HT1080 (cell line): ENCODE measurements at regions not wholly inside any gene's neighbourhood (a gene's known extent, or its start where the extent isn't known, plus 50 kb on each side); places are given as distances from the start of the nearest gene placed in this dataset.
A peak's percentile ranks its signal among the peaks of the same experiment; 100 is the strongest.

Experiments used
- DNase-seq: peaks from one replicate; pipeline ENCODE4 v3.0.0-alpha.2; 2015; ENCODE audit warnings: low read depth

DNA sequence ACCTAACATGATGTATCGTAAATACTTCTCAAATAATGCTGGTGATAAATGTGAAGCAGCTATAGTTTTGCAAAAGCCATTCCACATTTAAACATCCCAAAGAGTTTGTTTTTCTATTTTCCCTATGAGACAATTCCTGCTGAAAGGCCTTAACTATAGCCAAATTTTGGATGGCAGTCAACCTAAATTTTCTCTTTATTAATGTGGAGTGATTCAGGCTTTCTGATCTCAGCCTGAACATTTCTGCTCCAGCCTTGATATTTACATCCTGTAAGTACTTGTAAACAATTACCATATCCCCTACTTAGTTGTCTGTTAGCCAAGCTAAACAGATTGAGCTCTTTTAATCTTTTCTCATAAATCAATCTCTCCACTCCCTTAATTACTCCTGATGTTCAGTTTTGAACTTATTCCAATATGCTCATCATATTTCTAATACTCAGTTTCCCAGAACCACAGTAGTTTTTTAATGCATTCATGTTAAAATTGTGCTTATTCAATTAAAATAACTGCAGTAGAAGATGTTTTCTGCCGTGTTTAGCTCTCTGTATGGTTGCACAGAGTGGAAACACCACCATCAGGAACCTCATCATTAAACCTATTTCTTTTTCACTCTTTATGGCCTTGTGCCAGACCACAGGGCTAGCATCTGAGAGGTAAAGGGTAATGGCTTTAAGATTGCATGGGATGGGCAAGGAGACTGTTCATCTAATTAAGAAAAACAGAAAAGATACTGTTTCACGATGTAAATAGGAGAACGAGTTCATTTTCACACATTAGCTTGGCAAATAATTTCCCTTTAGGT is 1235.2 kb upstream of the SLC10A2 start:
- no peak for DNase-seq

DNA sequence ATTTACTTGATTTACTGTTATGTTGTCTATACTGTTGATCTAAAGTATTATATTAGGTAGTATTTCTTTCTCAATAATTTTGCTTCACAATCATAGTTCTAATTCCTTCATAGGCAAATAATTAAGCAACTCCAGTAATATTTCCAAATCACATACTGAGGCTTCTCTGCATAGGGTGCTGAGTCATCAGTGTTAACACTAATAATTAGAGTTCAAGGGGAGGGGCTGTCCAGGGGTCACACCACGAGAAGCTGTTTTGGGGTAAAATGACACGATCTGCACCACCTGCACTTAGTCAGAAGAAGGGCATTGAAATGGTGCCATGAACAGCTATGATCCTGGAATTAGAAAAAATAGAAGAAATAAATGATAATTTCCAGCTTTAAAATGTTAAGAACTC is 1230.9 kb upstream of the SLC10A2 start:
- DNase-seq: no peak

DNA sequence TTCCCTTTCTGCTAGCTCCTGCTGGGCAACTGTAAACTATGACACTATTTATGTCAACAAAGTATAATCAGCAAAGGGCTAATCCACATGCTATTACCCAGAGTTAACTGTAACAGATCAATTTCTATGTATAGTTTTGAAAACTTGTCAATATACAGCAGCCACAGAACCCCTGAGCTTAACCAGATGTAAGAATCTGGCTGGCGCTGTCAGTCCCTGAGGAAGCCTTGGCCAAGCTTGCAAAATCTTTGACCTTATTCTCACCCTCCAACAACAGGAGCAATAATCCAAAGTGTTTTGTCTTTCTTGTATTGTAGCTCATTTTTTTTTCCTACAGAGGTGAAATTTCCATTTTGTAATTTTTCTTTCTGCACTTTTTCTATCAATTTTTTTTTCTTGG is 1230.1 kb upstream of the SLC10A2 start:
- no peak for DNase-seq

GRCh38 chr13:104295537-104295936 is 1229.3 kb upstream of the SLC10A2 start:
- DNase-seq: no peak

GRCh38 chr13:104289400-104289799 is 1223.2 kb upstream of the SLC10A2 start:
- no peak for DNase-seq

DNA sequence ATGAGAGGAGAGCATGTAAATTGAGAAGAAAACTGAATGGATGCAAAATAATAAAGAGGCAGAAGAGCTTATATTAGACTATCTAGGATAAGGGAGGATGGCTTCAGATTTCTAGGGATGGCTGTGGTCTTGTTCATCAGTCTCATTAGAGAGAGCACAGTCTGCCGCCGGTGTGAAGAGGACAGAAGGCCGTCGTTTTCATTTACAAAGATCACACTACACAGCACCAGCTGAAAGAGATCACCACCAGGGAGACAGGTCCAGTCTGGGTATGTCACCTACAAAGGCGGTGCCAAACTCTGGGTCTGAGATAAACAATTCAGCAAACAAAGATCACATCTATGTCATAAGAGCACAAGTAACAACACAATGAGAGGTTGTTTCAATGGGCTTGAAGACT is 1222.3 kb upstream of the SLC10A2 start:
- DNase-seq: no peak

- DNase-seq: no peak
These were observed 1220.5 kb upstream of the SLC10A2 start for GRCh38 chr13:104286566-104287290.

DNA sequence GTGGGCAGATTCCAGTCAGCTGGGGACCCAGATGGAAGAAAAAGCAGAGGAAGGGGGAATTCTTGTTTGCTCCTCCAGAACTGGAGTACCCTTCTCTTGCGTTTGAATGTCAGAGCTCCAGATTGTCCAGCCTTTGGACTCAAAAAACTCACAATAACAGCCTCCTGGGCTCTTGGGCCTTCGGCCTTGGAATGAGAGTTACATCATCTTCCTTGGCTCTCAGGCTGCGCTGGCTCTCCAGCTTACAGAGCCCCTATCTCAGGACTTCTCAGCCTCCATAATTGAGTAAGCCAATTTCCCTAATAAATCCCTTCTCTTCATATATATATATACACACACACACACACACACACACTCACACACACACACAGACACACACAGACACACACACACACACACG is 1215.7 kb upstream of the SLC10A2 start:
- DNase-seq: no peak

- DNase-seq: no peak
These were observed 1204.5 kb upstream of the SLC10A2 start for GRCh38 chr13:104270731-104271130.

- no peak for DNase-seq
These were observed 1201.1 kb upstream of the SLC10A2 start for GRCh38 chr13:104267206-104267811.

GRCh38 chr13:104256701-104257100 is 1190.5 kb upstream of the SLC10A2 start:
- no peak for DNase-seq

DNA sequence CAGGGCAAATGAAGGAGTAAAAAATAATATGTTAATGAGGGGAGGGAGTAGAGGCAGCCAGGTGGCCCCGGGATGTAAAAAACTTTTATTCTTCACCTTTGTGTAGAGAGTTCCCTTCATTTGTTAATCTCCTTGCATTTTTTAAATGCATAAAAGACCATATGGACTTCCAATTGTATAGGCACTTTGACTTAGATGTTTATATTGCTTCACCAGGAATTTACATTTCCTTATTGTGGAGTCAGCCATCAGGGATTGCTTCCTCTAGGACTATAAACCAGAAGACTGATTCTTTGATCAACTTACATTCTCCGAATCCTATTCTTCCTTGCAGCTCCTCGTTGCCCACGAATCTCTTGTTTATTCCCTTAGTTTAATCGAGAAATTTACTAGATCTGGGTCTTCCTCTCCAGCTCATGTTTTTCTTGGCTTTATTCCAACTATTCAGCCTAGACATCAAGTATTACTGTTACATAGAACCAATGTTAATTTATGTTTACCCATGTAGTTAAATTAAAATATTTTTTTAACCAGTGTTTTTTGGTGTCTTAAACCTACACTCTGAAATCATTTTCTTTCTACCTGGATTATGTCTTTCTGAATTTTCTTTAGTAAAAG is 1187.0 kb upstream of the SLC10A2 start:
- DNase-seq: peak; percentile 7

GRCh38 chr13:104251931-104252330 is 1185.7 kb upstream of the SLC10A2 start:
- no peak for DNase-seq

GRCh38 chr13:104246955-104247354 is 1180.7 kb upstream of the SLC10A2 start:
- no peak for DNase-seq

DNA sequence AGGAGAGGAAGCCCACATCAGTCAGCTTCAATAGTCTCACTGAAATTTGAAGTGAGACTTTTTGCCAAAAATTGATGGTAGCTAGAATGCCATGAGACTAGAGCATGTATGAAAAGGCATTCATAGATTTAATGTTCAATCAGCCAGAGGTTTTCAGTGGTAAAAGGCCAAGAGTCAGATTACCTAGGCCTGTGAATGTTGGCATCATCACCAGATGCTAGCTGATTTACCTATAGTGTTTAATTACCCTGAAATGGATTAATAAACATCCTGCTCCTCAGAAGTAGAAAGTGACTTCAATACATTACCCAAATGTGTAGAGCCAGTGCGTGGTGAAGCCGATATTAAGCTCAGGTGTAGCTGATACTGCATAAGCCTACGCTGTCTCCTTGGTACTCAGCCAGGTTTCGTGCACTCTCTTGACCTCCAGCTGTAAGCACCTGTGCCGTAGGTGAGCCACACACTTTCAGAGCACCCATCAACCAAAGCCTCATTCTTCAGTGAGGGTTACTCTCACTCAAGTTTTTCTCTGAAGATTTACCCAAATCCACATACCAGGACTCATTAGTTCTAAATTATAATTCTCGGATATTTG is 1140.3 kb upstream of the SLC10A2 start:
- no peak for DNase-seq

DNA sequence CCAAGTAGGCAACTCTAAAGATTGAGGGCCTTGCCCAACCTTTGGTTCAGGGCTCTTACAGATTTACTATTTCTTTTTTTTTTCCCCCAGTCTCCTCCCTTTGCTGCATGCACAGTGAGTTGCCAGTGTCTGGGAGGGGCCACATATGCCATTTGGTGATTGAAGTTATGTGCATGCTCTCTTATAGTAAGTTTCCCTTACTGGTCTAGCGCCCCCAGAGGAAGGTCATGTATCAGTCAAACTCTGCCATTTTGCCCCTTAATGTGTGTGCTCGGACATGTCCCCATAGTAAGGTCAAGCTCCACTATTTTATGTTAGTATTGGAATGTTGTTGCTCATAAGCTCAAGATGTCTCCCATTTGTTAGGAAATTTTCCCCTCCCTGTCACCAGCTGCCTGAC is 1138.0 kb upstream of the SLC10A2 start:
- peak; percentile 3 for DNase-seq

DNA sequence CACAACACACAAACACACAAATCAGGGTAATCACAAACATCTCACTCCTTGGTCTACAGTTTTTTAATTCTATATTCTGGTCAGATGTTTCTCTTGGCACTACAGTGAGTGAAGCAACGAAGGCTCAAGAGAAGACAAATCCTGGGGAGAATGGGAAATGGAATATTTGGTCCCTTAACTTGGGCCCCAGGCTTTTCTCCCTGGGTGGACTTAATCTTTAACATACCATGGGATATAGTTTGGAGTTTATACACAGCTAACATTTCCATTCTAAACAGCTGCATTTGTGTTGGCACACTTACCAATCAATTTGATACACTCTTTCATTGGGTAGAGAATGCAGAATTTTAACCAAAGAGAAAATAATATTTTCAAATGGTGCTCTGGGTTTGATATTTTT is 1132.6 kb upstream of the SLC10A2 start:
- no peak for DNase-seq

GRCh38 chr13:104196611-104197010 is 1130.4 kb upstream of the SLC10A2 start:
- DNase-seq: peak; percentile 1

GRCh38 chr13:104181526-104182231 is 1115.5 kb upstream of the SLC10A2 start:
- no peak for DNase-seq

DNA sequence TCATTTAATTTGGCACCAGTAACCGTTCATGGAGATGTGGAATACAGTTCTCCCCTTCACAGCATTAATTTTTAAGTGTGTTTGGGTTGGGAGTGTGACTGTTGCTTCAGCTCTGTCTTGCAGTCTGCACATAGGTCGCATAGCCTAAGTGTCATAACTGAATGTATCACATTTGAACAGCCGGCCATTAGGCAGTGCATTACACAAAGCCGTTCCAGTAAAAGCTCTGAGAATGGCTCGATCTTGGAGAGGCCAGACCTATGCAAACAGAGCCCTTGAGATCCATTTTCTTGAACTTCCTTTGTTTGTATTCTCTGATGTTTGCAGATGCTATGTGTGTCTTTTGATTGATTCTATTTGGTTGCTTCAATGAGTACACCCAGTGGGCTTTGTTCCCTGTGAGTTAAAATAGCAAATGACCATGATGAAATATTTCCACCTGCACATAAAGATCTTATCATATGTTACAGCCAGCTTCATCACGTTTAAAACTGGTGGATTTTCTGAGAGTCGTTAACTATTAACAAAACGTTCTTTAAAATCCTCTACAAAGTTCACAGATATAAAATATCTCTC is 1104.9 kb upstream of the SLC10A2 start:
- DNase-seq: no peak
